OCI-LY3 (cell line): ENCODE measurements at regions not wholly inside any gene's neighbourhood (a gene's known extent, or its start where the extent isn't known, plus 50 kb on each side); places are given as distances from the start of the nearest gene placed in this dataset.

Experiments used
- H2AFZ ChIP-seq: fragments of 200-600, 300-600 bp; shearing (Covaris generic); 2 replicates; pipeline ENCODE4 v1.6.0; 2014; ENCODE audit warnings: antibody characterized with exemption, low read depth, low read length
- H3K27ac ChIP-seq: fragments of 200-600, 300-600 bp; sonication (generic); 2 replicates; pipeline ENCODE4 v1.5.1; 2014; ENCODE audit warnings: mild to moderate bottlenecking, low read length, moderate library complexity, mixed read lengths
- H3K27me3 ChIP-seq: fragments of 200-600, 300-600 bp; sonication (generic); 2 replicates; pipeline ENCODE4 v1.6.1; 2014; ENCODE audit warnings: low read depth, low read length, mixed read lengths
- H3K36me3 ChIP-seq: fragments of 200-600, 300-600 bp; sonication (generic); replicated peaks from 2 replicates; pipeline ENCODE3; 2014; ENCODE audit warnings: low read depth, low read length, mixed read lengths
- H3K4me1 ChIP-seq: fragments of 300-600, 200-600 bp; sonication (generic); 2 replicates; pipeline ENCODE4 v1.6.1; 2014; ENCODE audit warnings: low read length, mixed read lengths
- H3K4me2 ChIP-seq: fragments of 200-600, 300-600 bp; sonication (generic); 2 replicates; pipeline ENCODE4 v1.6.1; 2014; ENCODE audit warnings: low read length, mixed read lengths
- H3K4me3 ChIP-seq: fragments of 300-600, 200-600 bp; sonication (generic); 2 replicates; pipeline ENCODE4 v1.5.1; 2014; ENCODE audit warnings: antibody characterized with exemption, mild to moderate bottlenecking, low read length, moderate library complexity
- H3K79me2 ChIP-seq: fragments of 300-600, 200-600 bp; shearing (Covaris generic); 2 replicates; pipeline ENCODE4 v1.6.1; 2014; ENCODE audit warnings: mild to moderate bottlenecking, low read length, mixed read lengths
- H3K9ac ChIP-seq: fragments of 300-600, 200-600 bp; shearing (Covaris generic); 2 replicates; pipeline ENCODE4 v1.6.0; 2014; ENCODE audit warnings: mild to moderate bottlenecking, low read length, moderate library complexity
- H3K9me3 ChIP-seq: fragments of 200-600, 300-600 bp; shearing (Covaris generic); 2 replicates; pipeline ENCODE4 v1.6.1; 2014; ENCODE audit warnings: low read length, mixed read lengths; ENCODE audit not compliant: insufficient read depth
- H4K20me1 ChIP-seq: fragments of 200-600, 300-600 bp; sonication (generic); 2 replicates; pipeline ENCODE4 v1.6.1; 2016; ENCODE audit warnings: low read length, mixed read lengths; ENCODE audit not compliant: insufficient read depth
- CTCF ChIP-seq: fragments of 200-600, 300-600 bp; sonication (generic); IDR thresholded peaks from 2 replicates; pipeline ENCODE4 v1.5.1; 2014; ENCODE audit warnings: antibody characterized with exemption, low read length, low read depth
- EZH2phosphoT487 ChIP-seq: fragments of 200-600 bp; shearing (Covaris generic); IDR thresholded peaks from 2 replicates; pipeline ENCODE4 v1.6.1; 2018; ENCODE audit warnings: antibody characterized with exemption, mixed run types, low read depth

GRCh38 chr1:17886386-17886785, 131.3 kb downstream of the ACTL8 start:
- TF ChIP-seq CTCF (no peak), EZH2phosphoT487 (no peak)
- Histone ChIP-seq H3K4me3 (no peak overlapping the region), H3K4me2 (no peak overlapping the region)

GRCh38 chr1:17886838-17887441, 131.8 kb downstream of the ACTL8 start:
- H3K79me2 ChIP-seq: no peaks in the 10 kb centered on the region
- no peaks in the 10 kb centered on the region for H3K4me1 ChIP-seq
- H3K9me3 ChIP-seq: no peaks in the 10 kb centered on the region
- H3K27ac ChIP-seq: no peak overlapping the region
- H3K9ac ChIP-seq: no peak overlapping the region
- H3K36me3 ChIP-seq: no peaks in the 10 kb centered on the region
- H3K27me3 ChIP-seq: no peaks in the 10 kb centered on the region
- H2AFZ ChIP-seq: no peak overlapping the region
- H3K4me2 ChIP-seq: no peak overlapping the region
- no peak overlapping the region for H3K4me3 ChIP-seq
- H4K20me1 ChIP-seq: no peaks in the 10 kb centered on the region
- TF ChIP-seq CTCF: no peak
- no peak for TF ChIP-seq EZH2phosphoT487

More at GRCh38 chr1:17886386-17886785, 131.3 kb downstream of the ACTL8 start:
- Histone ChIP-seq H3K79me2 (no peaks in the 10 kb centered on the region), H3K27ac (no peak overlapping the region), H3K4me1 (no peaks in the 10 kb centered on the region), H3K27me3 (no peaks in the 10 kb centered on the region), H4K20me1 (no peaks in the 10 kb centered on the region), H3K36me3 (no peaks in the 10 kb centered on the region), H2AFZ (no peak overlapping the region), H3K9ac (no peak overlapping the region), H3K9me3 (no peaks in the 10 kb centered on the region)

- H3K79me2 ChIP-seq: no peaks in the 10 kb centered on the region
- TF ChIP-seq CTCF (no peak), EZH2phosphoT487 (no peak)
- H3K9ac ChIP-seq: no peak overlapping the region
- H3K4me2 ChIP-seq: no peak overlapping the region
- H3K4me3 ChIP-seq: no peak overlapping the region
- no peaks in the 10 kb centered on the region for H4K20me1 ChIP-seq
- no peak overlapping the region for H3K27ac ChIP-seq
- H3K27me3 ChIP-seq: no peaks in the 10 kb centered on the region
- H3K36me3 ChIP-seq: no peaks in the 10 kb centered on the region
- H3K4me1 ChIP-seq: no peaks in the 10 kb centered on the region
- H2AFZ ChIP-seq: no peak overlapping the region
- no peaks in the 10 kb centered on the region for H3K9me3 ChIP-seq
These were observed 132.7 kb downstream of the ACTL8 start for GRCh38 chr1:17887661-17888371.

- Histone ChIP-seq H3K4me1 (no peaks in the 10 kb centered on the region), H3K9ac (no peak overlapping the region), H3K36me3 (no peaks in the 10 kb centered on the region), H4K20me1 (no peaks in the 10 kb centered on the region), H3K9me3 (no peaks in the 10 kb centered on the region), H3K4me3 (no peak overlapping the region), H3K27ac (no peak overlapping the region), H3K79me2 (no peaks in the 10 kb centered on the region), H3K4me2 (no peak overlapping the region), H3K27me3 (no peaks in the 10 kb centered on the region), H2AFZ (no peak overlapping the region)
- TF ChIP-seq CTCF (no peak), EZH2phosphoT487 (no peak)
These were observed 135.1 kb downstream of the ACTL8 start for GRCh38 chr1:17890056-17890814.
